Stomach (tissue), 8 donors: ENCODE measurements at regions not wholly inside any gene's neighbourhood (a gene's known extent, or its start where the extent isn't known, plus 50 kb on each side); places are given as distances from the start of the nearest gene placed in this dataset.

Experiments used
- DNase-seq, 2 donors: peaks; one replicate each; pipeline versions ENCODE4 v3.0.0 to v3.0.0-alpha.2; 2013 to 2019
- H3K27ac ChIP-seq, 5 donors: fragments of 200-600 bp in 4 of 5; sonication (generic) in 4 of 5; one replicate each; pipeline ENCODE4 v1.5.1; 2013 to 2019; ENCODE audit warnings: mild to moderate bottlenecking in 1 of 5, moderate library complexity in 1 of 5
- H3K27me3 ChIP-seq, 3 donors: fragments of 200-600 bp; sonication (generic); one replicate each; pipeline ENCODE4 v1.5.1; 2017 to 2019; ENCODE audit warnings: mixed run types in 1 of 3
- H3K36me3 ChIP-seq, 4 donors: fragments of 200-600 bp; sonication (generic); 1 replicate in 3 of 4; 2 replicates in 1 of 4; pipeline ENCODE4 v1.5.1; 2016 to 2019
- H3K4me1 ChIP-seq, 4 donors: fragments of 200-600 bp; sonication (generic); one replicate each; pipeline ENCODE4 v1.5.1; 2016 to 2019
- H3K4me3 ChIP-seq, 4 donors: fragments of 200-600 bp; sonication (generic) in 3 of 4; one replicate each; pipeline ENCODE4 v1.5.1; 2016 to 2019; ENCODE audit warnings: mild to moderate bottlenecking in 1 of 4
- H3K9me3 ChIP-seq, 4 donors: fragments of 200-600 bp; sonication (generic); one replicate each; pipeline ENCODE4 v1.5.1; 2016 to 2019
- CTCF ChIP-seq, 7 experiments: fragments of 450-650 bp in 4 of 7; fragments of 200-600 bp in 3 of 7; sonication (generic) in 3 of 7; IDR thresholded peaks; one replicate each; pipeline ENCODE4 v1.5.1; 2016 to 2019; ENCODE audit warnings: antibody characterized with exemption in 7 of 7, control low read depth in 2 of 7, mild to moderate bottlenecking in 1 of 7
- EP300 ChIP-seq: sonication (generic); formaldehyde crosslinking; IDR thresholded peaks from one replicate; pipeline ENCODE4 v1.6.1; 2017; ENCODE audit warnings: antibody characterized with exemption
- POLR2A ChIP-seq, 4 donors: fragments of 450-650 bp; IDR thresholded peaks; one replicate each; pipeline ENCODE4 v1.6.1; 2016; ENCODE audit warnings: antibody characterized with exemption in 4 of 4, control low read depth in 2 of 4, mild to moderate bottlenecking in 1 of 4, moderate library complexity in 1 of 4
- POLR2AphosphoS5 ChIP-seq, 3 donors: sonication (generic); formaldehyde crosslinking; IDR thresholded peaks; one replicate each; pipeline ENCODE4 v1.6.1; 2016; ENCODE audit warnings: antibody characterized with exemption in 3 of 3
- WGBS, 5 donors: extraction: QIAGEN DNeasy Blood & Tissue Kit in 3 of 5; methylation state at CpG; one replicate each; pipeline versions ENCODE4 v1.1.5 to v1.1.7; 2013 to 2018; 5-methylcytosine and 5-hydroxymethylcytosine counted together
- intact Hi-C: fragments of 100-400 bp; cut with DNase I; formaldehyde crosslinking; loops from one replicate; pipeline ENCODE4 v1.15.1; 2023; ENCODE audit warnings: low total_unique reads
- donor health status: healthy with polysubstance abuse.
- donor health status: Bipolar disorder and iron deficiency.
- donor health status: healthy.

GRCh38 chrX:3230496-3230895, 116.0 kb downstream of the MXRA5 start:
- no peaks in the 10 kb centered on the region for H3K27me3 ChIP-seq
- H3K9me3 ChIP-seq = no peaks in the 10 kb centered on the region
- H3K4me1 ChIP-seq = no peaks in the 10 kb centered on the region
- WGBS, 5 donors = 55 to 82% (median 74%) methylated on average over 1 to 2 of the region's 2 CpGs
- intact Hi-C loops = no loop called here
- no peak for DNase-seq
- H3K36me3 ChIP-seq = no peaks in the 10 kb centered on the region
- no peak overlapping the region for H3K27ac ChIP-seq
- H3K4me3 ChIP-seq = no peak overlapping the region
- TF ChIP-seq POLR2A (IDR thresholded peaks at IDR 0.05) (no peak), CTCF (IDR thresholded peaks at IDR 0.05) (no peak), EP300 (no peak), POLR2AphosphoS5 (IDR thresholded peaks at IDR 0.05) (no peak)

DNA sequence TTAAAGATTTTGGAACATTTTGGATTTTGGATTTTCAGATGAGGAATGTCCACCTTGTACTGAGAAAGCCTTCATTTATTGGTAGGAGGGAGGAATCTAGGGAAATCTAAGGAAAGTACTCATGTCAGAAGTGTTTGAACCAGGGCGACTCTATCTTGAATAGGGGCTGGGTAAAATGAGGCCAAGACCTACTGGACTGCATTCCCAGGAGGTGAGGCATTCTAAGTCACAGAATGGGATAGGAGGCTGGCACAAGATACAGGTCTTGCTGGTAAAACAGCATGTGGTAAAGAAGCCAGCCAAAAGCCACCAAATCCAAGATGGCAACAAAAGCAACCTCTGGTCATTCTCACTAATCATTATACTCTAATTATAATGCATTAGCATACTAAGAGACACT, 118.9 kb downstream of the MXRA5 start:
- H3K36me3 ChIP-seq = no peaks in the 10 kb centered on the region
- no peak for TF ChIP-seq POLR2A (IDR thresholded peaks at IDR 0.05)
- no peak for TF ChIP-seq EP300
- no peak for TF ChIP-seq POLR2AphosphoS5 (IDR thresholded peaks at IDR 0.05)
- no peak for TF ChIP-seq CTCF (IDR thresholded peaks at IDR 0.05)
- no peaks in the 10 kb centered on the region for H3K27me3 ChIP-seq
- intact Hi-C loops = no loop called here
- H3K27ac ChIP-seq = no peak overlapping the region
- H3K4me3 ChIP-seq = no peak overlapping the region
- 89 to 100% (median 96%) methylated on average over 1 of the region's 1 CpG for WGBS, 5 donors
- H3K9me3 ChIP-seq = no peaks in the 10 kb centered on the region
- H3K4me1 ChIP-seq = no peaks in the 10 kb centered on the region
- DNase-seq = no peak

DNA sequence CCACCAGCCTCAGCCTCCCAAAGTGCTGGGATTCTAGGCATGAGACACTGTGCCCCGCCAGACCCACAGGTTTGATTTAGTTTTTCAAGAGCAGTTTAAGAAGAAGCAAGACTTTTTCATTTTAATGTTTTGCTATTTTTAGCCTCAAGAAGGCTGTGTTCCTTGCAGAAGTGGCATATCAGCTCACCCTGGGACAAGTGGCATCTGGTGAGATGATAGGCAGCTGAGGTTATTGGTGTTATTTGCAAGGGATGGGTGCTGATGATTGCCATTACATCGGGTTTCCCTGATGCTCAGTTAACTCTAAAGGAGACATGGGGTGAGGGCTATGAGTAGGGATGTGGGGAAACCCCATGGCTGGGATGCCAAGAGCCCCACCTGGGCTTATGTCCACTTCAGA, 120.4 kb downstream of the MXRA5 start:
- H3K27me3 ChIP-seq = no peaks in the 10 kb centered on the region
- no peaks in the 10 kb centered on the region for H3K4me1 ChIP-seq
- no peaks in the 10 kb centered on the region for H3K9me3 ChIP-seq
- no peak overlapping the region for H3K27ac ChIP-seq
- TF ChIP-seq EP300 = no peak
- TF ChIP-seq POLR2AphosphoS5 (IDR thresholded peaks at IDR 0.05) = no peak
- TF ChIP-seq CTCF (IDR thresholded peaks at IDR 0.05) = no peak
- no peak for TF ChIP-seq POLR2A (IDR thresholded peaks at IDR 0.05)
- H3K4me3 ChIP-seq = no peak overlapping the region
- WGBS, 5 donors = 80 to 91% (median 88%) methylated on average over 2 of the region's 2 CpGs
- no peaks in the 10 kb centered on the region for H3K36me3 ChIP-seq
- intact Hi-C loops = no loop called here
- no peak for DNase-seq

DNA sequence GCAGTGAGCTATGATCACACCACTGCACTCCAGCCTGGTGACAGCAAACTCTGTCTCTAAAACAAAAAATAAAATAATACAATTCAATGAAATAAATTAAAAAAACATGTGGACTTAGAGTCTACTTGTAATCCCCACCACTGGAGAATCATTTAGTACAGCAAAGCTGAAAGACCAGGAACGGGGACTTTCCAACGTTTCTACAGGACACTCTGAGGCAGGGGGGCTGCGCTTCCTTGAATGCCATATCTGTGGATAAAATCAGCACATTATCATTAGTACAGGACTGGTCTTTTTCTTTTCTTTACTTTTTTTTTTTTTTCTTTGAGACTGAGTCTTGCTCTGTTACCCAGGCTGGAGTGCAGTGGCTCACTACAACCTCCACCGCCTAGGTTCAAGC, 124.8 kb downstream of the MXRA5 start:
- WGBS, 5 donors = 90 to 92% (median 91%) methylated on average over 3 to 4 of the region's 4 CpGs

More for the DNA sequence above, 124.8 kb downstream of the MXRA5 start:
- no peak overlapping the region for H3K4me3 ChIP-seq
- no peaks in the 10 kb centered on the region for H3K27me3 ChIP-seq
- H3K9me3 ChIP-seq = no peaks in the 10 kb centered on the region
- no peak overlapping the region for H3K27ac ChIP-seq
- intact Hi-C loops = no loop called here
- no peaks in the 10 kb centered on the region for H3K36me3 ChIP-seq
- H3K4me1 ChIP-seq = no peaks in the 10 kb centered on the region
- TF ChIP-seq POLR2A (IDR thresholded peaks at IDR 0.05) (no peak), CTCF (IDR thresholded peaks at IDR 0.05) (no peak), POLR2AphosphoS5 (IDR thresholded peaks at IDR 0.05) (no peak), EP300 (no peak)
- DNase-seq = no peak
